CD4-positive, alpha-beta T cell (primary cell): ENCODE measurements at regions not wholly inside any gene's neighbourhood (a gene's known extent, or its start where the extent isn't known, plus 50 kb on each side); places are given as distances from the start of the nearest gene placed in this dataset.

Experiments used
- ATAC-seq: fragments of 200-7000 bp; cut with Tn5 transposase; one replicate; pipeline ENCODE4 v1.10.0; 2022; ENCODE audit warnings: mild to moderate bottlenecking; ENCODE audit not compliant: poor library complexity
- CTCF ChIA-PET: fragments of 350-600 bp; sonication (Branson Sonifier 250); formaldehyde crosslinking; loops from one replicate; lab custom pipeline; 2021; ENCODE audit warnings: antibody characterized with exemption, inconsistent platforms; lab: Charles Lee
- POLR2A ChIA-PET: fragments of 350-600 bp; sonication (Branson Sonifier 250); formaldehyde crosslinking; loops from one replicate; lab custom pipeline; 2021; ENCODE audit warnings: antibody characterized with exemption, inconsistent platforms; lab: Charles Lee
- DNase-seq, 14 experiments: peaks; one replicate each; pipeline ENCODE4 v3.0.0-alpha.2; 2013 to 2020; ENCODE audit warnings: mixed read lengths in 2 of 14
- H3K27ac ChIP-seq, 2 donors: one replicate each; pipeline versions ENCODE4 v1.5.1 to v1.7.0; 2013; ENCODE audit warnings: low read length in 2 of 2, low read depth in 1 of 2, mild to moderate bottlenecking in 1 of 2
- H3K27me3 ChIP-seq, 2 experiments: 1 replicate in 1 of 2; 2 replicates in 1 of 2; pipeline versions ENCODE4 v1.6.1 to v1.7.0; 2013; ENCODE audit warnings: low read length in 2 of 2, control low read depth in 1 of 2, mild to moderate bottlenecking in 1 of 2, moderate library complexity in 1 of 2; ENCODE audit not compliant: insufficient read depth in 2 of 2, control insufficient read depth in 1 of 2
- H3K36me3 ChIP-seq: one replicate; pipeline ENCODE4 v1.6.1; 2013; ENCODE audit warnings: low read length, control low read depth; ENCODE audit not compliant: insufficient read depth
- H3K4me1 ChIP-seq: one replicate; pipeline ENCODE4 v1.6.1; 2013; ENCODE audit warnings: low read length, control low read depth; ENCODE audit not compliant: insufficient read depth
- H3K4me3 ChIP-seq: one replicate; pipeline ENCODE4 v1.5.1; 2013; ENCODE audit warnings: mild to moderate bottlenecking, low read length, moderate library complexity
- H3K9me3 ChIP-seq, 2 experiments: 1 replicate in 1 of 2; 2 replicates in 1 of 2; pipeline versions ENCODE4 v1.6.1 to v1.7.0; 2013; ENCODE audit warnings: low read length in 2 of 2, mild to moderate bottlenecking in 2 of 2, control low read depth in 1 of 2, moderate library complexity in 1 of 2; ENCODE audit not compliant: control insufficient read depth in 1 of 2, insufficient read depth in 1 of 2
- H3K27ac Mint-ChIP-seq: one replicate; pipeline ENCODE4 v1.8.0; 2020; ENCODE audit warnings: mixed read lengths
- H3K27me3 Mint-ChIP-seq: one replicate; pipeline ENCODE4 v1.8.0; 2021; ENCODE audit warnings: mixed read lengths
- H3K36me3 Mint-ChIP-seq: one replicate; pipeline ENCODE4 v1.8.0; 2021; ENCODE audit warnings: low read depth, mixed read lengths
- H3K4me1 Mint-ChIP-seq: one replicate; pipeline ENCODE4 v1.8.0; 2021; ENCODE audit warnings: low read depth, mixed read lengths
- H3K4me3 Mint-ChIP-seq: one replicate; pipeline ENCODE4 v1.8.0; 2020; ENCODE audit warnings: mild to moderate bottlenecking, mixed read lengths
- H3K9me3 Mint-ChIP-seq: one replicate; pipeline ENCODE4 v1.8.0; 2020; ENCODE audit warnings: mixed read lengths
- CTCF ChIP-seq: fragments of 200-600 bp; IDR thresholded peaks from one replicate; pipeline ENCODE4 v1.8.0; 2022; ENCODE audit warnings: antibody characterized with exemption, mild to moderate bottlenecking
- intact Hi-C, 2 experiments: fragments of 100-400 bp; cut with DNase I in 1 of 2; cut with micrococcal nuclease in 1 of 2; formaldehyde crosslinking; loops; one replicate each; pipeline versions ENCODE4 v1.15.1 to v1.9.0; 2023 to 2025; cut with DNase I, micrococcal nuclease

GRCh38 chr2:196439760-196440159 lies 199.8 kb upstream of the CCDC150 start:
- H3K27ac Mint-ChIP-seq: no peak overlapping the region
- Histone ChIP-seq H3K4me3 (no peak overlapping the region), H3K9me3 (no peaks in the 10 kb centered on the region), H3K27me3 (no peaks in the 10 kb centered on the region), H3K27ac (no peak overlapping the region), H3K36me3 (no peaks in the 10 kb centered on the region), H3K4me1 (no peaks in the 10 kb centered on the region)
- H3K27me3 Mint-ChIP-seq: no peaks in the 10 kb centered on the region
- DNase-seq (no peak), ATAC-seq (no peak)
- TF ChIP-seq CTCF: no peak
- POLR2A ChIA-PET: no interaction called here
- CTCF ChIA-PET: no interaction called here
- intact Hi-C loops: no loop called here
- no peaks in the 10 kb centered on the region for H3K36me3 Mint-ChIP-seq
- no peaks in the 10 kb centered on the region for H3K4me1 Mint-ChIP-seq
- H3K9me3 Mint-ChIP-seq: no peaks in the 10 kb centered on the region
- no peak overlapping the region for H3K4me3 Mint-ChIP-seq

- H3K9me3 Mint-ChIP-seq: no peaks in the 10 kb centered on the region
- no peaks in the 10 kb centered on the region for H3K4me1 ChIP-seq
- H3K27ac Mint-ChIP-seq: no peak overlapping the region
- intact Hi-C loops: no loop called here
- DNase-seq (no peak), ATAC-seq (no peak)
- no peaks in the 10 kb centered on the region for H3K27me3 ChIP-seq
- no peaks in the 10 kb centered on the region for H3K36me3 Mint-ChIP-seq
- H3K4me1 Mint-ChIP-seq: no peaks in the 10 kb centered on the region
- POLR2A ChIA-PET: no interaction called here
- no peak overlapping the region for H3K27ac ChIP-seq
- no peaks in the 10 kb centered on the region for H3K36me3 ChIP-seq
- TF ChIP-seq CTCF: no peak
- CTCF ChIA-PET: no interaction called here
- H3K4me3 ChIP-seq: no peak overlapping the region
- H3K27me3 Mint-ChIP-seq: no peaks in the 10 kb centered on the region
- no peaks in the 10 kb centered on the region for H3K9me3 ChIP-seq
- no peak overlapping the region for H3K4me3 Mint-ChIP-seq
These were observed 199.1 kb upstream of the CCDC150 start for GRCh38 chr2:196440413-196440812.

GRCh38 chr2:196441527-196441926 lies 198.0 kb upstream of the CCDC150 start:
- Histone ChIP-seq H3K4me1 (no peaks in the 10 kb centered on the region), H3K9me3 (no peaks in the 10 kb centered on the region), H3K4me3 (no peak overlapping the region), H3K27me3 (peaks cover 0 to 4% of the 10 kb centered on the region in 2 experiments), H3K27ac (no peak overlapping the region), H3K36me3 (no peaks in the 10 kb centered on the region)
- intact Hi-C loops: no loop called here
- POLR2A ChIA-PET: interaction anchor here (0.6 kb wide), 1 partner anchor 844 kb away, joined by 4 read pairs; no protein-coding TSS in a partner anchor
- DNase-seq (no peak), ATAC-seq (no peak)
- Mint-ChIP-seq H3K36me3 (no peaks in the 10 kb centered on the region), H3K9me3 (no peaks in the 10 kb centered on the region), H3K27ac (no peak overlapping the region), H3K4me1 (no peaks in the 10 kb centered on the region), H3K27me3 (no peaks in the 10 kb centered on the region), H3K4me3 (no peak overlapping the region)
- TF ChIP-seq CTCF: no peak
- CTCF ChIA-PET: no interaction called here
